Tibial nerve (tissue), 4 donors: ENCODE measurements at regions not wholly inside any gene's neighbourhood (a gene's known extent, or its start where the extent isn't known, plus 50 kb on each side); places are given as distances from the start of the nearest gene placed in this dataset.

ENCODE experiments used
- DNase-seq, 2 donors: peaks; one replicate each; pipeline ENCODE4 v3.0.0-alpha.2; 2019; ENCODE audit warnings: low spot score in 2 of 2
- H3K27ac ChIP-seq, 4 donors: fragments of 200-600 bp; sonication (generic) in 3 of 4; one replicate each; pipeline ENCODE4 v1.5.1; 2017 to 2019; ENCODE audit warnings: mild to moderate bottlenecking in 1 of 4
- H3K27me3 ChIP-seq, 2 donors: fragments of 200-600 bp; sonication (generic) in 1 of 2; one replicate each; pipeline versions ENCODE4 v1.5.1 to v1.6.0; 2017 to 2019
- H3K36me3 ChIP-seq, 3 donors: fragments of 200-600 bp; sonication (generic); one replicate each; pipeline ENCODE4 v1.5.1; 2018 to 2019
- H3K4me1 ChIP-seq, 4 donors: fragments of 200-600 bp; sonication (generic) in 3 of 4; one replicate each; pipeline ENCODE4 v1.5.1; 2017 to 2019
- H3K4me3 ChIP-seq, 4 donors: fragments of 200-600 bp; sonication (generic) in 3 of 4; one replicate each; pipeline ENCODE4 v1.5.1; 2017 to 2019; ENCODE audit warnings: mild to moderate bottlenecking in 1 of 4, moderate library complexity in 1 of 4
- H3K9me3 ChIP-seq, 4 donors: fragments of 200-600 bp; sonication (generic) in 3 of 4; one replicate each; pipeline ENCODE4 v1.5.1; 2017 to 2019
- EP300 ChIP-seq, 2 donors: sonication (generic); formaldehyde crosslinking; IDR thresholded peaks; one replicate each; pipeline ENCODE4 v1.6.1; 2017; ENCODE audit warnings: antibody characterized with exemption in 2 of 2, mild to moderate bottlenecking in 1 of 2
- POLR2A ChIP-seq, 2 donors: fragments of 450-650 bp; IDR thresholded peaks; one replicate each; pipeline ENCODE4 v1.6.1; 2017; ENCODE audit warnings: antibody characterized with exemption in 2 of 2, mild to moderate bottlenecking in 2 of 2, moderate library complexity in 2 of 2
- WGBS, 2 donors: methylation state at CpG; one replicate each; pipeline ENCODE4 v1.1.5; 2018; 5-methylcytosine and 5-hydroxymethylcytosine counted together
- TF ChIP-seq, protein P1 (sequence below), 5 experiments: fragments of 200-600 bp in 3 of 5; fragments of 450-650 bp in 2 of 5; sonication (generic) in 3 of 5; IDR thresholded peaks; one replicate each; pipeline ENCODE4 v1.5.1; 2016 to 2019; ENCODE audit warnings: antibody characterized with exemption in 5 of 5, mild to moderate bottlenecking in 3 of 5, moderate library complexity in 2 of 5

DNA sequence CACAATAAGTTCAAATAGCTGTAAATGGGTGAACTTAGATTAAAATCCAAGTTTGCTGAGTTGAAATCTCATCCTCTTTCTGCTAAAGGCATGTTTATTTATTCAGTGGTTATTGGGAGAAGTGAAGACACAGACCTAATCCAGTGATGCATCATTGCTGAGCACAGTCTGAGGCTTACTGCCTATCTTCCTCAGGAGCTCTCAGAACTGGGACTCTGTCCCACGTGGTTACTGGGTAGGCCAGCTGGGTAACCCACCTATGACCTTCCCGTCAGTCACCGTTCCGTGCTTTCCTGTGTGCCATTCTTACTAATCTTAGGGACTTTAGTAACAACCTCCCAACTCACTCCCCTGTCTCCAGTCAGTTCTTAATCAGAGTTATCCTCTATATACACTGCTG is 226.8 kb upstream of the ATP10B start:
- Histone ChIP-seq H3K27ac (no peak overlapping the region), H3K4me1 (no peaks in the 10 kb centered on the region), H3K9me3 (no peaks in the 10 kb centered on the region), H3K4me3 (no peak overlapping the region), H3K36me3 (no peaks in the 10 kb centered on the region), H3K27me3 (no peaks in the 10 kb centered on the region)
- DNase-seq, result no peak
- no peak for TF ChIP-seq EP300 (IDR thresholded peaks at IDR 0.05)
- 56 to 64% methylated on average over 4 of the region's 4 CpGs for WGBS, 2 donors

DNA sequence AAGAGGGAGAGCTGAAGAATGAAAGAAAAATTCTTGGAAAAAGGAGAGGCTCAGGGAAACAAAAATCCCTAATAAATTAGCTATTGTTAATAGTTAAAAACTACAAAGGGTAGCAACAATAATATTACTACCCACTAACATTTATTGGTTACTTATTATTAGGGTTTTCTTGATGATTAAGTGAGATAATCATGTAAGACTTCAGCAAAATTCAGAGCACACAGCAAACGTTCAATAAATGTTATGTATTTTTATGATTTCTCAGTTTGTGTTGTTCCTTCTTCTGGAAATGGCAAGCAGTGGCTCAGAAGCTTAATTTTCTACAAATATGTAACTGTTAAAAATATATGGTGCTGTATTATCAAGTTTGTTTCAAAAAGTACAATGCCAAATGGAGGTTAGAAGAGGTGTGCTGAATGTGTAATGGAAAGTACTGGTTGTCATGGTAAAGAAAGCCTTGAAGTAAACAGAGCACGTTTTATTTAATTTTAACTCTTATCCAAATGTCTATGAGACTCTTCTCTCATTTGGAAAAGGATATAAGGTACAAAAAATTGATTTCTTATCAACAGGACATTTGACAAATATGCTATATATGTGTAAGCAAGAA is 226.0 kb upstream of the ATP10B start:
- TF ChIP-seq, protein P1, sequence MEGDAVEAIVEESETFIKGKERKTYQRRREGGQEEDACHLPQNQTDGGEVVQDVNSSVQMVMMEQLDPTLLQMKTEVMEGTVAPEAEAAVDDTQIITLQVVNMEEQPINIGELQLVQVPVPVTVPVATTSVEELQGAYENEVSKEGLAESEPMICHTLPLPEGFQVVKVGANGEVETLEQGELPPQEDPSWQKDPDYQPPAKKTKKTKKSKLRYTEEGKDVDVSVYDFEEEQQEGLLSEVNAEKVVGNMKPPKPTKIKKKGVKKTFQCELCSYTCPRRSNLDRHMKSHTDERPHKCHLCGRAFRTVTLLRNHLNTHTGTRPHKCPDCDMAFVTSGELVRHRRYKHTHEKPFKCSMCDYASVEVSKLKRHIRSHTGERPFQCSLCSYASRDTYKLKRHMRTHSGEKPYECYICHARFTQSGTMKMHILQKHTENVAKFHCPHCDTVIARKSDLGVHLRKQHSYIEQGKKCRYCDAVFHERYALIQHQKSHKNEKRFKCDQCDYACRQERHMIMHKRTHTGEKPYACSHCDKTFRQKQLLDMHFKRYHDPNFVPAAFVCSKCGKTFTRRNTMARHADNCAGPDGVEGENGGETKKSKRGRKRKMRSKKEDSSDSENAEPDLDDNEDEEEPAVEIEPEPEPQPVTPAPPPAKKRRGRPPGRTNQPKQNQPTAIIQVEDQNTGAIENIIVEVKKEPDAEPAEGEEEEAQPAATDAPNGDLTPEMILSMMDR (IDR thresholded peaks at IDR 0.05), result no peak
- TF ChIP-seq POLR2A (IDR thresholded peaks at IDR 0.05) (no peak), EP300 (IDR thresholded peaks at IDR 0.05) (no peak)
- Histone ChIP-seq H3K4me1 (no peaks in the 10 kb centered on the region), H3K9me3 (no peaks in the 10 kb centered on the region), H3K4me3 (no peak overlapping the region), H3K27ac (no peak overlapping the region), H3K27me3 (no peaks in the 10 kb centered on the region), H3K36me3 (no peaks in the 10 kb centered on the region)
- WGBS, 2 donors, result 56% methylated on average over 2 of the region's 2 CpGs
- no peak for DNase-seq

DNA sequence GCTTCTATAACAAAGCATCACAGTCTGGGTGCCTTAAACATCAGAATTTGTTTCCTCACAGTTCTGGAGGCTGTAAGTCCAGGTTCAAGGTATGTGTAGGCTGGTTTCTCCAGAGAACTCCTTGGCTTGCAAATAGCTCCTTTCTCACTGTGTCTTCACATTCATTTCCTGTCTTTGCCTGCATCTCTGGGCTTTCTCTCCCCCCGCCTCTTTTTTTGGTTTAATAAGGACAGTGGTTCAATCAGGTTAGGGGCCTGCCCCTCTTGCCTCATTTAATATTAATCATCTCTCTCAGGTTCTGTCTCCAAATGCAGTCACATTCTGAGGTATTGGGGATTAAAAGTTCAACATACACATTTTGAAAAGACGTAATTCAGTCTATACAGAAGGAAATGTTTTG is 225.5 kb upstream of the ATP10B start:
- H3K9me3 ChIP-seq, result no peaks in the 10 kb centered on the region
- no peaks in the 10 kb centered on the region for H3K36me3 ChIP-seq
- 72% methylated on average over 2 of the region's 2 CpGs for WGBS, 2 donors
- no peak overlapping the region for H3K4me3 ChIP-seq
- no peaks in the 10 kb centered on the region for H3K27me3 ChIP-seq
- no peak overlapping the region for H3K27ac ChIP-seq
- H3K4me1 ChIP-seq, result no peaks in the 10 kb centered on the region
- no peak for DNase-seq
- TF ChIP-seq, protein P1 (IDR thresholded peaks at IDR 0.05), result no peak
- TF ChIP-seq POLR2A (IDR thresholded peaks at IDR 0.05), result no peak
- TF ChIP-seq EP300 (IDR thresholded peaks at IDR 0.05), result no peak

DNA sequence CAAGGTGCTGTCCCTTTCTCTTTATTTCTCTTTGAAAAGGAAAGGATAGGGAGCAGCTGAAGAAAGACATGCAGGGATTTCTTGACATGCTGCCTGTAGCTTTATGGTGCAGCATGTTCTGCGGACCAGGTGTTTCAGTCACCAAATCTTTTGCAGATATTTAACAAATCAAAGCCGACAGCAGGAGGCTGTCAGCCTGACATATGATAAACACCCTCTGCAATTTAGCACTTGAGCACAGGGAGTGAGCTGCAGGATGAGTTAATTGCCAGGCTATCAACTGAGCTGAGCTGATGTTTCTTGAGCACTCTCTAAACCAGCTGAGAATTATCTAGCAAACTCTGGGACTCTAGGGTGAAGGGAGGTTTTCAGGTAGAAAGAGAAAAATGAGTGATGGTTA is 212.8 kb upstream of the ATP10B start:
- no peaks in the 10 kb centered on the region for H3K9me3 ChIP-seq
- H3K4me3 ChIP-seq, result no peak overlapping the region
- no peaks in the 10 kb centered on the region for H3K4me1 ChIP-seq
- TF ChIP-seq POLR2A (IDR thresholded peaks at IDR 0.05) (no peak), EP300 (IDR thresholded peaks at IDR 0.05) (no peak)
- TF ChIP-seq, protein P1 (IDR thresholded peaks at IDR 0.05), result no peak
- DNase-seq, result no peak
- H3K27ac ChIP-seq, result no peak overlapping the region
- H3K27me3 ChIP-seq, result no peaks in the 10 kb centered on the region
- no peaks in the 10 kb centered on the region for H3K36me3 ChIP-seq
- WGBS, 2 donors, result 30 to 35% methylated on average over 2 of the region's 2 CpGs

DNA sequence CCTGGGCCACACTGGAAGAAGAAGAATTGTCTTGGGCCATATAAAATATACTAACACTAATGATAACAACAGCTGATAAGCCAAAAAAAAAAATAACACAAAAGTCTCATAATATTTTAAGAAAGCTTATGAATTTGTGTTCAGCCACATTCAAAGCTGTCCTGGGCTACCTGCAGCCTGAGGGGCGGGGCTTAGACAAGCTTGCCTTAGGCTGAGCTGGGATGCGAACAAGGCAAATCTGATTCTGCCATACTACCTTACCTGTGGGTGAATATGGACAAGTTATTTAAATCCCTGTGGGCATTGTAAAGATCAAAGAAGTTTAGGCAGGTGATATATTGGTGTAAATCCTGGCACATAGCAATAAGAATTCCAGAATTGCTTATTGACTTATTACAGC is 212.3 kb upstream of the ATP10B start:
- Histone ChIP-seq H3K9me3 (no peaks in the 10 kb centered on the region), H3K4me3 (no peak overlapping the region), H3K36me3 (no peaks in the 10 kb centered on the region), H3K27me3 (no peaks in the 10 kb centered on the region), H3K4me1 (no peaks in the 10 kb centered on the region), H3K27ac (no peak overlapping the region)
- no peak for DNase-seq
- 79 to 91% methylated on average over 2 of the region's 2 CpGs for WGBS, 2 donors
- TF ChIP-seq EP300 (IDR thresholded peaks at IDR 0.05) (no peak), POLR2A (IDR thresholded peaks at IDR 0.05) (no peak)
- TF ChIP-seq, protein P1 (IDR thresholded peaks at IDR 0.05), result no peak

DNA sequence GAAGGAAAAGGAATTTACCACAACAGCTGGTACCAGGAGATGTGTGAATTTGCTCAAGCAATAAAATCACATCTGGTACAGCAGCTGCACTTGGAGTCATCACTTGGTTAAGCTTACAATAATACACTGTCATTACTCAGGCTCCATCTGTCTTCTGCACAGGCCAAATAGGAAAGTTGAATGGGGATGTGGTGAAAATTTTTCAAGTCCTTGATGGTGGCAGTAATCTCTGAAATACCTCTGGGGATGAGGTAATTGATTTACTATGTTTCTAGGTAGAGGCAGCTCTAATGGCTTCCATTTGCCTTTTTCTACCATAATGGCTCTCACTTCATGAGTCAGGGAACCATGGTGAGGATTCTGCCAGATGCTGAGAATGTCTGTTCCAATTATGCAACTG is 206.8 kb upstream of the ATP10B start:
- no peaks in the 10 kb centered on the region for H3K9me3 ChIP-seq
- H3K27ac ChIP-seq, result no peak overlapping the region
- no peaks in the 10 kb centered on the region for H3K4me1 ChIP-seq
- no peak overlapping the region for H3K4me3 ChIP-seq
- no peaks in the 10 kb centered on the region for H3K36me3 ChIP-seq
- TF ChIP-seq, protein P1 (IDR thresholded peaks at IDR 0.05), result no peak
- no peak for TF ChIP-seq POLR2A (IDR thresholded peaks at IDR 0.05)
- no peak for TF ChIP-seq EP300 (IDR thresholded peaks at IDR 0.05)
- DNase-seq, result no peak
- H3K27me3 ChIP-seq, result no peaks in the 10 kb centered on the region
